Esophagus mucosa (tissue), 1 donor: ENCODE measurements at regions not wholly inside any gene's neighbourhood (a gene's known extent, or its start where the extent isn't known, plus 50 kb on each side); places are given as distances from the start of the nearest gene placed in this dataset.
"Not testable (repeated sequence)": the region's sequence is repeated elsewhere in the genome, so short reads cannot be mapped to it uniquely, and the experiment has no call there.

Experiments used
- ATAC-seq: fragments of 200-7000 bp; cut with Tn5 transposase; one replicate; pipeline ENCODE4 v1.9.1; 2020
- donor health status: DM: yes; HTN: yes; CAD: no.

DNA sequence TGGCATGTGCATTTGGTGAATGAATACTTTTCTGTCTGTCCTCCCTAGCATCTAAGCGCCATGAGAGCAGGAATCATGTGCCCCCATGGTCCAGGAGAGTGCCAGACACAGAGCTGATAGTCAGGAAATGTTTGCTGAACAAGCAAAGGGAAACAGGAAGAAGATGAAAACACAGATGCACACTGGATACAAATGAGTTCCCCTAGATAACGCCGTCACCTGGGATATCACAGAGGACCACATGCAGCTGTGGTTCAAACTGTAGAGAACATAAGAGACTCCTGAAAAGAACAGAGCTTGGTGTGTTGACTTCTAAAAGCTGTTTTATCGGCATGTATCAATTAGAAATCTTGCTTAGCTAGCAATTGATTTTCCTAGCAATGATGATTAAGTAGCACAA, 293.7 kb downstream of the BTBD3 start:
- no peak for ATAC-seq

DNA sequence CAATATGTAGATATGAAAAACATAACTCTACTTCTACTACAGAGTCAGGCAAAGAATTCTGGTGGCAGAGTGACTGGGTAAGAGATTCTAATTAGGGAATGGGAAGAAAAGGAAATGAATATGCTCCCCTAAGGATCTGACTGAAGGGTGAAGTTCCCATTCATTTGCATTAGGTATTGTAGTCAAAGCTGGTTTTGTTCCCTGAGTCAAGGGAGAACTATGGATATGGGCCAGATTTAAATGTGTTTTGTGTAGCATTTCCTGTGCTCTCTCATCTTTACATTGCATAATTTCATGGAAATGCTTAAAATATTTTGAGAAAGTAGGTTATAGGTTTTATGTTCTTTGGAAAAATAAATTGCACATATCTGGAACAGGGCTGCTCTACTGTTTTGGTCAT, 299.7 kb downstream of the BTBD3 start:
- ATAC-seq, result no peak

DNA sequence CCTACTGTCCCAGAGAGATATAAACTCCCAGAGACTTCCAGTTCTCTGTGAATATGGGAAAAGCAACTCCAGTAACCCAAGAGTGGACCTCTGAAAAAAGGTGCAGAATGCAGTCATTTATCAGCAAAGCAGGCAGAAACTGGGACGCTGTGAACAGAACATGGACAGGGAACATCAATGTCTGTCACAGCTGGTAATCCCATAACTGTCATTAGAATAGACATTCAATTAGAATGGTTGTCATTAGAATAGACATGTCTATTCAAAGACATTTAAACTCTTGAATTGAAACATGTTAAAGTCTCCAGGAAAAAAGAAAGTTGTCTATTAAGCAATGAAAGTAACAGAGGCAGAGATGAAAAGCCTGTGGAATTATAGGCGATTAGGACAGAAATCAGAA, 302.1 kb downstream of the BTBD3 start:
- ATAC-seq, result no peak

DNA sequence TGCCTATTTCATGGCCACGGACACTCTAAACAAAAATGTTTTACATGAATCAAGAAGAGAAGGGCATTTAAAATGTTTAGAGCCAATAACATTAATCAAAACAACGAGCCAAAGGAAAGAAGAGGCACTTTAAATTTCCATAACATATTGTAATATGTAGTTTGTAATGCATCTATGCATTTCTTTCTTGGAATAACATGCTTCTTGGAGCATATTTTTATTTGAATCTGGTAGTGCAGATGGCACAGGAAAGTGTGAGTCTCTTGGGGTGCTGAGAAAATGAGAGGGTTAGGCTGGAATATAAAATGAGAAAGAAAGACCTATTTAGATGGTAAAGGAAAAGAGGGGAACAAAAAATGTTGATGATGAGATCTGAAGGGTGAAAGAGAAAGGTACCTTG, 305.4 kb downstream of the BTBD3 start:
- ATAC-seq, result no peak

DNA sequence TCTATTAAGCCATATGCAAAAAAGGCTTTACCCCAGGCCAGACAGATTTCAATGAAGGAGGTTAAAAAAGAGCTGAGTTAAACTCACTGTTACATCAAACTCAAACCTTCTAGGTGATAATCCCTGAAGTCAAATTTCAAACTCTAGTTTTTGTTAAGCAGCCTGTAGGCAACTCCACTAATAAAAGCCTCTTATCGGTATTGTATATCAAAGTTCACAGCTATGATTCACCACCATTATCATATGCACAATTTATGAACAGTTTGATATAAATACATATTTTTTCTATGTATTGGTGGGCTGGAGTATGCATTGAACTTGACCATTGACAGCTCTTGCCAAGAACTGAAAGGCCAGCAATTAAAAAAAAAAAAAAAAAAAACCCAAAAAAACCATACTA, 308.2 kb downstream of the BTBD3 start:
- ATAC-seq, result no peak

DNA sequence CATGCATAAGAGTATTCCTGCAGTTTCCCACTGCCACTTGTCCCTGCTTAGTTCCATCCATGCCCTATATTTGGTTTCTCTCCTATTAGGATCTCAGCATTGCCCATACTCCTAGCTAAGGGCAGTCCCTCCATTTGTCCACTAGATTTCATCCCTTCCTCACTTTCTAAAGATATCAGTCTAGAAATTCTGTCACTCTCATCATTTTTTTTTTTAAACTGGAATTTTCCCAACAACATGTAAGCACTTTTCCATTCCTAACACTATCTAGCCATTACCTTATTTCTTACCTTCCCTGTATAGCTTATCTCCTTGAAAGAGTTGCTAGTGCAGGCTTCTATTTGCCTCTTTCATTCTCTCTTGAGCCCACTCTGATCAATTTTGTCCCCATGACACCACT, 312.2 kb downstream of the BTBD3 start:
- ATAC-seq, result no peak

DNA sequence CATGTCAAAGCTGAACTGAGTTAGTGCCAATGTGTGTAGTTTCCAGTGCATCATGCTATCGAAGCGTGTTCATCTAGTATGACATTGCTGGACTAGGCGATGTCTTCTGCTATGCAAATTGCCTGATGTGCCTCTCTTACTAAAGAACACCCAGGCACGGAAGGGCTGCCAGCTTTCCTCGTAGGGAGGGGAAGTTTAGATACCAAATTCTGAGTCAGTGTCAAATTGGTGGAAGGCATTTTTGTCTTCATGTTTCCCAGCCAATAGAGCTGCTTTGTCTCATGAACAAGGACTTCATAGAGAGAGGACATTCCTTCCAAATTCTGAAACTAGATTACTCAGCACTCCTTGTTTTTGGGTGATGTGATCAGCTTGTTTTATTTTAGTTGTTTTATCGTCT, 320.1 kb downstream of the BTBD3 start:
- no peak for ATAC-seq

DNA sequence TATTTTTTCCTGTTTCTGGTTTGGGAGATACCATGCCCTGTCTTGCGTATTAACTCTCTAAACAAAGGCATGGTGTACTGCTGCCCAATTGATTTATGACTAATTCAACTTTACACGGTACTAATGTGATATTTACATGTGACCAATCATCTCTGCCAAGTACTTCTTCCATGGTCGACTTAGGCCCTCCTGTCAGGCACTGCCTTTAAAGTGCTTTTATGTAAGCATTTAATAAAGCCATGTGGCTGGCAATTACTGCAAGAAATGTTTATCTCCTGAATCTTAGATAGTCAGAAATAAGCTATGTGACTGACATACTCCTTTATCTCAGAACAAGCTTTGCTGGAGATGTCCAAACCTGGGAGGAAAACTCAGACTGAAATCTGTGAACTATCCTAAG, 323.4 kb downstream of the BTBD3 start:
- ATAC-seq, result no peak

DNA sequence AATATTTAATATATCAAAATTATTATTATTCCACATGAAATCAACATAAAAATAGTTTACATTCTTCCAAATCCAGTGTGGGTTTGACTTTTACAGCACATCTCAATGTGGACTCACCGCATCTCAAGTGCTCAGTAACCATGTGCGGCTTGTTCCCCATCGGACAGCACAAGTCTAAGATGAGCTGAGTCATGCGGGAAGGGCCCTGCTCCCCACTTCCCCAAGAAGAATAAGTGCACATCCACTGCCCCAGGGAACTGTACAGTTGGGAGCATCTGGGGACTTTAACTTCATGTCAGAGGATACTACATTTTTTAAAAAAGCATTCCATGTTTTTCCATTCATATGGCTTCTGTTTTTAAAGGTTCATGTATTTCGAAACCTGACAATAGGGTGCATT, 325.6 kb downstream of the BTBD3 start:
- no peak for ATAC-seq

DNA sequence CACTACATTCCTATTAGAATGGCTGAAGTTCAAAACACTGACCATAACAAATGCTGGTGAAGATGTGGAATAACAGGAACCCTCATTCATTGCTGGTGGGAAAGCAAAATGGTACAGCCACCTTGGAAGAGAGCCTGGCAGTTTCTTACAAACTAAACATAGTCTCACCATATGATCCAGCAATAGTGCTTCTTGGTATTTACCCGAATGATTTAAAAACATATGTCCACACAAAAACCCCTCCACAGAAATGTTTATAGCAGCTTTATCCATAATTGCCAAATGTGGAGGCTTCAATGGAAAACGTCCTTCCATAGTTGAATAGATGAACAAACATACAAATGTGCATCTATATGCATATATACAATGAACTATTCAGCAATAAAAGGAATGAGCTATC, 330.8 kb downstream of the BTBD3 start:
- no peak for ATAC-seq

DNA sequence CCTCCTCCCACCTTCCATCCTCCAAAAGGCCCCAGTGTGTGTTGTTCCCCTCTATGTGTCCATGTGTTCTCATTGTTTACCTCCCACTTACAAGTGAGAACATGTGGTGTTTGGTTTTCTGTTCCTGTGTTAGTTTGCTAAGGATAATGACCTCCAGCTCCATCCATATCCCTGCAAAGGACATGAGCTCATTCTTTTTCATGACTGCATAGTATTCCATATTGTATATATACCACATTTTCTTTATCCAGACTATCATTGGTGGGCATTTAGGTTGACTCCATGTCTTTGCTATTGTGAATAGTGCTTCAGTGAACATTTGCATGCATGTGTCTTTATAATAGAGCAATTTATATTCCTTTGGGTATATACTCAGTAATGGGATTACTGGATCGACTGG, 333.0 kb downstream of the BTBD3 start:
- not testable (repeated sequence) for ATAC-seq

DNA sequence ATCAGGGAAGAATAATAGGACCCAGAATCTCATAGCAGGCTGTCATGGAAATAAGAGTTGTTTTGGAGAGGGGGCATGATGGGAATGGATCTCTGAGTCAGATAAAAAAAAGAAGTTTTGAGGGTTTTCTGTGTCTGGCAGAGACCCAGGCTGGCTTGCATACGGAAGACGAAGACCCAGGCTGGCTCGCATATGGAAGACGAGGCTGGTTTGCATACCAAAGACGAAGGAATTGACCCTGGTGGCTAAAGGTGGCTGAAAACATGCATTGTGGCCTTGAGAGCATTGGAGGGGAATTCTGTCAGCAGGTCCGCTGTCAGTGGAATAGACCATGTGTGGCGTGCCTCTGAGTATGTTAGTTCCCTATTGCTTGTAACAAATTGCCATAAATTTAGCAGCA, 335.1 kb downstream of the BTBD3 start:
- ATAC-seq, result no peak

DNA sequence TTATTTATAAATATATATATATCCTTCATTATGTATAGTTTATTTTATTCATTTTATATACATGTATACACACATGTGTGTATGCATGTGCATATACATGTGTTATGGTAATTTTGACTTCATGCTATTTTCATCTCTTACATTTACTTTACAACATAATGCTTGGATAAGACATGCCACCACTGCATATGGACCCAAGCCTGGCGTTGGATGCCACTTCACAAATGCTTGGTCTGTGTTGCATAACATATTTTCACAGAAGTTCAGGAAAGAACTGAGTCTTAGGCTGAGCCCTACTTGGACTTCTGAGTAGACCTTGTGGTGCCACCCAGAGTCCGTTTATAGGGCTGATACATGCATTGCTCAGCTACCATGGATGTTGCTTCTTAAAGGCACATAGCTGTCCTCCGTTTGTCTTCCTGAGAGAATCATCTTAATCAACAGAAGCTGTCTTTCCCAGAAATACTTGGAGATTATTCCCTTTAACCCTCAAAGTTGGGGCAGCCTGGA, 337.8 kb downstream of the BTBD3 start:
- no peak for ATAC-seq

DNA sequence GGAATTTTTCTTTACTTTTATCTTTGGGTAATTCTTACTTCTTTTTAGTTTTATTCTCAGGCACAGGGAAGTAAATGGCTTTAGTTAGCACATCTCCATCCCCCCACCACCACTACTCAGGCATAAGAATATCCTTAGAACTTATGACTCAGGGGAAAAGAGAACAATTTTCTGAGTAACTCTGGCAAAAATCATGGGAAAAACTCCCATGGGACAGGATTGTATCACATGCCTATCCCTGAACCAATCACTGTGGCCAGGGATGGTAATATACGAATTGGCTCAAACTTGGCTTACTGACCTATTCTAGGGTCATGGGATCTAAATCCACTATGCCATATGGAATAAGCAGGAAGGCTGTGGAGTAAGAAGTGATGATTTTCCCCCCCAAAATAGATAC, 339.1 kb downstream of the BTBD3 start:
- ATAC-seq, result no peak

DNA sequence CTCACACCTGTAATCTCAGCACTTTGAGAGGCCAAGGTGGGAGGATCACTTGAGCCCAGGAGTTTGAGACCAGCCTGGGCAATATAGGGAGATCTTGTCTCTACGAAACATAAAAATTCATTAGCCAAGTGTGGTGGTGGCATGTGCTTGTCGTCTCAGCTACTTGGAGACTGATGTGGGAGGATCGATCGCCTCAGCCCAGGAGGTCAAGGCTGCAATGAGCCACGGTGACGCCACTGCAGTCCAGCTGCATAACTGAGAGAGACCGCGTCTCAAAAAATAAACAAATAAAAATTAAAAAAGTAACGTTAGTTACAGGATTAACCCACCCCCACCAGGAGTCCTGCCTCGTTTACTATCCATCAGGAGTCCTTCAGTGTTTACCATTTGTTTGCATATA, 345.1 kb downstream of the BTBD3 start:
- ATAC-seq, result no peak

DNA sequence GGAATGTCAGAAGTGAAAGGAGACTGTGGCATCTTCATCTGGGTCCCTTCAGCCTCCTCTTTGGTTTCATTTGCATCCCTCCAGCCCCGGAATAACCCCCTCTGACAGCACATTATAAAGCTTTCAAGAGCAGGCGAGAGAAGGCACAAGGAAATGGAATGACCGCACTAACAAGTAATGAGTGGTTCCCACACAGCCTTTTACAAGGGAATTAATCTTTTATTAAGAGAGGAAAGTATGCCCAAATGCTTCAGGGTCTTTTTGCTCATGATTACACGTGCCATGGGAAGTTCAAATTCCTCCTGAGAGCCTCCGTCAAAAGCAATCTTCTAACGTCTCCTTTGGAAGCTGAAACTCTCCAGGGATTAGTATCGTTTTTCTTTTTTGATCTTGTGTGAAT, 347.0 kb downstream of the BTBD3 start:
- ATAC-seq, result no peak

DNA sequence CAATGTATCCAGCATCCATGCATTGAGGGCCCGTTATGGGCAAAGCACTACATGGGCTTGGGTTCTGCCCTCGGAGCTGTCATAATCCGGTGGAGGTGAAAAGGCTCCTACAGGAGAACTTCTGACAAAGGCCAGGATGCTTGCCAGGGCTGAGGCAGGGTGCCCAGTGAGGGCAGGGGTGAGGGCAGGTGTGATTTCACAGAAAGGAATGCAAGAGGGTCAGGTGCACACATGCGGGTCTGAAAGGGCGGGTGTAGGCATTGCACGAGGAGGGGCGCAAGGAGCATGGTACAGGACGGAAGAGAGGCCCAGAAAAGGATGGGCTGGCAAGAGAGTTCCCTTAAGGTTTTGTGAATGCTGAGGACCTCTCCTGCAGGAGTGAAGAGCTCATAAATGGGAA, 348.0 kb downstream of the BTBD3 start:
- ATAC-seq, result no peak

DNA sequence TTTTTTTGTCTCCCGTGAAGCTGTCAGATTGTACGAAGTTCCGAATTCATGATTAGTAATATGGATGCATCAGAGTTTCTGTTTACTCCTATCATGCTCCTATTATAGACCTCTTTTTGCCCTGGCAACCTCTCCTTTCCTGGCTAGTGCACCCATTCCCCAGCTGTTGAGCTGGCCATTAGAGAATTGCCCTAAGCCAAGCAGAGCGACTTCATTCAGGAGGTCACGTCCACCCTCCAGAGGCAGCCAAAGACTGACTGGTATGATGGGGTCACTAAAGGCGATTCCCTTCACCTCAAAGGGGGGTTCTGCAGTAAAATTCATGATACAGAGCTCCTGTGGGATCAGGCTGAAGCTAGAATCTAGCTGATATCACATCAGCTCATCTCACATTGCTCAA, 351.9 kb downstream of the BTBD3 start:
- ATAC-seq, result no peak

DNA sequence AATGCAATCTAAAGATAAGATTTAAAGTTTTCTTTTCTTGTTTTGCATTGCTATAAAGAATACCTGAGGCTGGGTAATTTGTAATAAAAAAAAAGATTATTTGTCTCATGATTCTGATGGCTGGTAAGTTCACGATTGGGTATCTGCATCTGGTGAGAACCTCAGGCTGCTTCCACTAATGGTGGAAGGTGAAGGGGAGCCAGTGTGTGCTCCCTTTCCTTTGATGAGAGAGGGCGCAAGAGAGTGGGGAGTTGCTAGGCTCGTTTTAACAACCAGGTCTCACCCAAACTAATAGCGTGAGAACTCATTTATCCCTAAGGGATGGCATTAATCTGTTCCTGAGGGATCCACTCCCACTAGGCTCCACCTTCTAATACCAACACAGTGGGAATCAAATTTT, 353.2 kb downstream of the BTBD3 start:
- no peak for ATAC-seq

DNA sequence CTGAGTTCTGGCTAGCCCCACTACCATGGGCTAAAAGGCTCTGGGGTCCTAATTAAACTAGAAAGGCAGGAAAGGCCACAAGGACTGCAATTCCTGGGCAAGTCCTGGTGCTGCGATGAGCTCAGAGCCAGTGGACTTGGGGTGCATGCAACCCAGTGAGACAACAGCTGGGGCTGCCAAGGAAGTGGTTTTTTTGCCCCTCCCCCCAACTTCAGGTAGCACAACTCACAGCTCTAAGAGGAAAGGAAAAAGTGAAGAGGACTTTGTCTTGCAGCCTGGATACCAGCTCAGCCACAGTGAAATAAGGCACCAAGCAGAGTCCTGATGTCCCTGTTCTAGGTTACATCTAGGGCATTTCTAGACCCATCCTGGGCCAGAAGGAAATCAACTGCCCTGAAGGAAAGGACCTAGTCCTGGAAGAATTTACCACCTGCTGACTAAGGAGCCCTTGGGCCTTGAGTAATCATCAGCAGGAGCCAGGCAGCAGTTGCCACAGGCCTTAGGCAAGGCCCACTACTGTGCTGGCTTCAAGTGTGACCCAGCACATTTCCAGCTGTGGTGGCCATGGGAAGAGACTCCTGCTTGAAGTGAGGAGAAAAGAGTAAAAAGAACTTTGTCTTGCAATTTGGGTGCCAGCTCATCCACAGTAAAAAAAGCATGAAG, 358.4 kb downstream of the BTBD3 start:
- no peak for ATAC-seq

DNA sequence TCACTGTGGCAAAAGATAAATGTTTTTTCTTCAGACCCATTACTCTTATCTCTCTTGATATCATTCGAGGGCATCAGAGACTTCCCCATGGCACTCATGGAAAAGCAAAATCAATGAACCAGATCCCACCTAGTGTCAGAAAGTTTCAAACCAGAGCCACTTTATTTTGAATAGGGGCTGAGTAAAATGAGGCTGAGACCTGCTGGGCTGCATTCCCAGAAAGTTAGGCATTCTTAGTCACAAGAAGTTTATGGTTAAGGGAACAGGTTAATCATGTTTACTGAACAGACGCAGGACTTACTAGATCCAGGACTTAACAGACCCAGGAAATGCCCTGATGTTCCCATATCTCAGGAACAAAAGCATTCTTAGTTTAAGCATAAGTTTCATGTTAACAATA, 369.9 kb downstream of the BTBD3 start:
- ATAC-seq, result peak; percentile 97

DNA sequence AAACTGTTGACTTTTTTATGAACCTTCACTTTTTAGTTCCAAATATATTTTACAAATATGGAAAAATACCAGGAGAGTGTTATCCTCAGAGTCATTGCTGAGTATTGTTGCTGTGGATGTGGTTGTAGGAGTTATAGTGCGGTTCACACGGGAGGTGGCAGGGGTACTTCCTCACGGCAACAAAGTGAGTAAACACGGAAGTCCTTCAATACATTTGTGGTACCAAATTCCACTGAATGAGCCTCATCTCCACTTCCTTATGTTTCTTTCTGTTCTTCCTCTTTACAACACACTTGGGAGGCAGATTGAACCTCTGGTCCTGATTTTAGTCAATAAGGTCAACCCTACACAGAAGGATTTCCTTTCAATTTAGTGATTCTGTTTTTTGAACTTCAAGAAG, 371.8 kb downstream of the BTBD3 start:
- ATAC-seq, result no peak

DNA sequence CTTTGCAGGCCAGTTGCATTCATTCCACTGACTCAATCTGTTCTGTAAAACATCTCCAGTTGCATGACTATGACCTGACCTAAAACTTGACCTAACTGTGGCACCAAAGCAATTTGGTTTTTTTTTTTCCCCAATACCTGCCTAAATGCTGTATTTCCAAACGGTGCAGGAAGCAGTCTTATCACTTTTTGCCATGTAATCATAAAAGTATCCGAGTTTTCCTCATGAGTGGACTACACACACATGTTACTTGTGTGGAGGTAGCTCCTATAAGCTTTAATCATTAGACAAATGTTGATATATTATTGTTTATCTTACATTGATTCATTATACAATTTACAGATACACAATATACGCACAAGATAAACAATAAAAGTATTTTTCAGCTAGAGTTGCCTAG, 373.7 kb downstream of the BTBD3 start:
- no peak for ATAC-seq

DNA sequence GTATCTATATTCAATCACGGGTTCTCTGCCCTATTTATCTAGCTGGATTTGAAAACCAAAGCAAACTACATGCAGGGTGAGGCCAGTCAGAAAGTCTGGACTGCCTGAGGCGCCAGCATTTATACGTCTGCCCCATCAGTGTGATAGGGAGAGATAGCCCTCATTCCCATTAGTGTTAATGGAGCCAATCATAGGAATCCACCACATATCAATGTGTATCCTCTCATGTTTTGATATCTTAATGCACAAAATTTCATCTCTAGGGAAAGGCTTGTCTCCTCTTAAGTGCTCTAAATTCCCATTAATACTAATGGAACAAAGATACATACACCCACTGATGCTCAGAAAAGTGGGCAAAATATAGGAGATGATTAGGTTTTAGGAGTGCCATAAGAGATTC, 376.2 kb downstream of the BTBD3 start:
- no peak for ATAC-seq

DNA sequence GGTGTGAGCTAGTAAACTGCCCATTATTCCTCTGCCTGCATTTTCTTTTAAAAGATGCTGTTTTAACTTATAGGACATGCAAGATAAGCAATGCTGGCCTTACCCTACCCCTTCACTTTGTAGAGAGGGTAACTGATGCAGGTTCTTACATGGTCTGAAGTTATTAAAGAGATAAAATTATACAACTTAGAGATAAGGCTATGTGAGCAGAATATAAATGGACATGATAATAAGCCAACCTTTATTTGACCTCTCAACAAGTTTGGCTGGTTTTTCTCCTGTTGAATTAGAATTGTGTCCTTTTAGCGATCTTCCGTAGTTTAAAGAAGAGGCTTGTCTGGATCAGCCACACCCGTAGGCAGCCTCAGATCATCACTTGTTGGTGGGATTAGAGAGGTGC, 377.0 kb downstream of the BTBD3 start:
- ATAC-seq, result no peak
